Trophoblast cell (in vitro differentiated cells and primary cell): ENCODE measurements at regions not wholly inside any gene's neighbourhood (a gene's known extent, or its start where the extent isn't known, plus 50 kb on each side); places are given as distances from the start of the nearest gene placed in this dataset.

Experiments
- DNase-seq, 2 donors: peaks; one replicate each; pipeline ENCODE4 v3.0.0-alpha.2; 2016
- H2AFZ ChIP-seq: 2 replicates; pipeline ENCODE4 v1.6.1; 2013; ENCODE audit warnings: low read length, moderate library complexity, mild to moderate bottlenecking; ENCODE audit not compliant: insufficient read depth, poor library complexity
- H2AK5ac ChIP-seq: 2 replicates; pipeline ENCODE4 v1.6.1; 2013; ENCODE audit warnings: mild to moderate bottlenecking, low read length
- H2BK120ac ChIP-seq: 2 replicates; pipeline ENCODE4 v1.6.1; 2013; ENCODE audit warnings: low read length, mild to moderate bottlenecking, moderate library complexity; ENCODE audit not compliant: insufficient read depth, poor library complexity
- H2BK12ac ChIP-seq: 2 replicates; pipeline ENCODE4 v1.6.1; 2013; ENCODE audit warnings: mild to moderate bottlenecking, low read length, moderate library complexity
- H2BK5ac ChIP-seq: 2 replicates; pipeline ENCODE4 v1.6.1; 2013; ENCODE audit warnings: low read length, low read depth, moderate library complexity, mild to moderate bottlenecking; ENCODE audit not compliant: poor library complexity
- H3K14ac ChIP-seq: 2 replicates; pipeline ENCODE4 v1.6.1; 2013; ENCODE audit warnings: mild to moderate bottlenecking, low read length
- H3K18ac ChIP-seq: 2 replicates; pipeline ENCODE4 v1.6.1; 2013; ENCODE audit warnings: mild to moderate bottlenecking, low read length
- H3K23ac ChIP-seq: 2 replicates; pipeline ENCODE4 v1.6.1; 2013; ENCODE audit warnings: low read length
- H3K27ac ChIP-seq: 2 replicates; pipeline ENCODE4 v1.5.1; 2013; ENCODE audit warnings: low read depth, mild to moderate bottlenecking, inconsistent platforms, low read length, moderate library complexity
- H3K27me3 ChIP-seq: 2 replicates; pipeline ENCODE4 v1.6.1; 2013; ENCODE audit warnings: inconsistent platforms, mild to moderate bottlenecking, low read length, moderate library complexity; ENCODE audit not compliant: insufficient read depth
- H3K36me3 ChIP-seq, 2 experiments: 1 replicate in 1 of 2; 2 replicates in 1 of 2; pipeline ENCODE4 v1.6.1; 2013; ENCODE audit warnings: low read length in 2 of 2, mild to moderate bottlenecking in 2 of 2, moderate library complexity in 1 of 2; ENCODE audit not compliant: insufficient read depth in 2 of 2, control insufficient read depth in 1 of 2
- H3K4ac ChIP-seq: 2 replicates; pipeline ENCODE4 v1.6.1; 2013; ENCODE audit warnings: low read depth, mild to moderate bottlenecking, low read length, moderate library complexity
- H3K4me1 ChIP-seq, 2 experiments: 1 replicate in 1 of 2; 2 replicates in 1 of 2; pipeline ENCODE4 v1.6.1; 2013; ENCODE audit warnings: low read length in 2 of 2, mild to moderate bottlenecking in 2 of 2, moderate library complexity in 1 of 2; ENCODE audit not compliant: insufficient read depth in 2 of 2, control insufficient read depth in 1 of 2
- H3K4me2 ChIP-seq: 2 replicates; pipeline ENCODE4 v1.6.1; 2013; ENCODE audit warnings: inconsistent platforms, mild to moderate bottlenecking, low read length, moderate library complexity
- H3K4me3 ChIP-seq: 2 replicates; pipeline ENCODE4 v1.5.1; 2013; ENCODE audit warnings: mild to moderate bottlenecking, low read depth, low read length, inconsistent platforms
- H3K79me1 ChIP-seq: one replicate; pipeline ENCODE4 v1.6.1; 2013; ENCODE audit warnings: low read length
- H3K79me2 ChIP-seq: 2 replicates; pipeline ENCODE4 v1.6.1; 2013; ENCODE audit warnings: low read length, mild to moderate bottlenecking; ENCODE audit not compliant: control insufficient read depth, insufficient read depth, poor library complexity
- H3K9ac ChIP-seq: 2 replicates; pipeline ENCODE4 v1.6.1; 2013; ENCODE audit warnings: mild to moderate bottlenecking, low read length
- H3K9me3 ChIP-seq: 2 replicates; pipeline ENCODE4 v1.6.1; 2013; ENCODE audit warnings: low read depth, mild to moderate bottlenecking, control low read depth, inconsistent platforms, low read length; ENCODE audit not compliant: insufficient read depth
- H4K12ac ChIP-seq: 2 replicates; pipeline ENCODE4 v1.6.1; 2013; ENCODE audit warnings: low read depth, mild to moderate bottlenecking, low read length, moderate library complexity
- H4K8ac ChIP-seq: 2 replicates; pipeline ENCODE4 v1.6.1; 2013; ENCODE audit warnings: low read depth, mild to moderate bottlenecking, low read length, moderate library complexity
- H4K91ac ChIP-seq: one replicate; pipeline ENCODE4 v1.6.1; 2013; ENCODE audit warnings: low read depth, mild to moderate bottlenecking, low read length, moderate library complexity
- WGBS: extraction: QIAGEN DNeasy Blood & Tissue Kit; methylation state at CpG from one replicate; pipeline ENCODE4 v1.1.7; 2013; ENCODE audit warnings: missing lambda C conversion rate; ENCODE audit not compliant: insufficient read length, insufficient coverage; ENCODE audit errors: extremely low coverage; 5-methylcytosine and 5-hydroxymethylcytosine counted together

DNA sequence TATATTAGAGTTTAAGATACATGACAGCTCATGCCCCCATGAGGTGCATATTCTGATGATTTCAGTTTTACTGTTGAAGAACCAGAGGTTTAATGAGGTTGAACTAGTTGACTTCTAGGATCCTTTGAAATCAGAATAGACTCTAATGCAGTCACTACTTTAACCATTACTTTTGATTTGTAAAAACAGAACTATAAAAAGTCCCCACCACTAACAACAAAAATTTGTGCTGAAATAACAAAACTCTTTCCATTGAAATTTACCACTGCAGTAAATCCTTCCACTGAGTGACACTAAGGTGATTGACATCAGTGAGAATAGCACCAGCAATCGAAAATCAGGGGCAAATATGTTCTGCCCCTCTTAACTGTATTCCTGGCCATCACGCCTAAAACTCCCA, 214.1 kb downstream of the SHQ1 start:
- Histone ChIP-seq H3K9ac (no peak overlapping the region), H4K8ac (no peak overlapping the region), H3K9me3 (no peaks in the 10 kb centered on the region)

GRCh38 chr3:72633534-72633933, 214.7 kb downstream of the SHQ1 start:
- no peak overlapping the region for H2AK5ac ChIP-seq
- no peaks in the 10 kb centered on the region for H3K36me3 ChIP-seq
- no peak overlapping the region for H3K14ac ChIP-seq
- no peak for DNase-seq
- H3K79me2 ChIP-seq: no peaks in the 10 kb centered on the region
- no peaks in the 10 kb centered on the region for H3K9me3 ChIP-seq
- H3K23ac ChIP-seq: no peak overlapping the region
- no peak overlapping the region for H2BK5ac ChIP-seq
- H3K18ac ChIP-seq: no peak overlapping the region
- WGBS: no CpG with 5 or more reads among the region's 5 CpGs
- H3K4ac ChIP-seq: no peak overlapping the region
- H2AFZ ChIP-seq: no peak overlapping the region
- no peak overlapping the region for H2BK120ac ChIP-seq
- no peaks in the 10 kb centered on the region for H3K79me1 ChIP-seq
- no peak overlapping the region for H3K4me3 ChIP-seq
- H4K91ac ChIP-seq: no peak overlapping the region
- no peak overlapping the region for H3K9ac ChIP-seq
- H3K4me1 ChIP-seq: peaks cover 3% of the 10 kb centered on the region in 2 experiments
- no peak overlapping the region for H3K4me2 ChIP-seq
- no peaks in the 10 kb centered on the region for H3K27me3 ChIP-seq
- H3K27ac ChIP-seq: no peak overlapping the region
- no peak overlapping the region for H4K8ac ChIP-seq
- H2BK12ac ChIP-seq: no peak overlapping the region
- H4K12ac ChIP-seq: no peak overlapping the region

More for the DNA sequence above, 214.1 kb downstream of the SHQ1 start:
- Histone ChIP-seq H3K23ac (no peak overlapping the region), H3K18ac (no peak overlapping the region), H3K79me1 (no peaks in the 10 kb centered on the region), H2BK120ac (no peak overlapping the region), H3K14ac (no peak overlapping the region), H3K4me2 (no peak overlapping the region), H2BK12ac (no peak overlapping the region), H2AFZ (no peak overlapping the region), H2BK5ac (no peak overlapping the region), H4K91ac (no peak overlapping the region), H3K36me3 (no peaks in the 10 kb centered on the region), H3K27me3 (no peaks in the 10 kb centered on the region), H3K27ac (no peak overlapping the region), H3K4ac (no peak overlapping the region), H3K79me2 (no peaks in the 10 kb centered on the region), H3K4me3 (no peak overlapping the region), H2AK5ac (no peak overlapping the region), H4K12ac (no peak overlapping the region), H3K4me1 (peaks cover 2% of the 10 kb centered on the region in 2 experiments)
- DNase-seq: no peak
- no CpG with 5 or more reads among the region's 2 CpGs for WGBS

GRCh38 chr3:72633121-72633520, 215.1 kb downstream of the SHQ1 start:
- H3K14ac ChIP-seq: no peak overlapping the region
- H3K18ac ChIP-seq: no peak overlapping the region
- H3K4me1 ChIP-seq: peaks cover 7% of the 10 kb centered on the region in 2 experiments
- H2BK120ac ChIP-seq: no peak overlapping the region
- H3K9me3 ChIP-seq: no peaks in the 10 kb centered on the region
- no peak overlapping the region for H2BK5ac ChIP-seq
- no peak overlapping the region for H3K4me2 ChIP-seq
- no peaks in the 10 kb centered on the region for H3K79me1 ChIP-seq
- H3K9ac ChIP-seq: no peak overlapping the region
- DNase-seq: peak; percentile 20 to 74
- H3K27ac ChIP-seq: no peak overlapping the region
- WGBS: no CpG with 5 or more reads among the region's 4 CpGs
- no peak overlapping the region for H4K12ac ChIP-seq
- no peak overlapping the region for H2AK5ac ChIP-seq
- H2BK12ac ChIP-seq: no peak overlapping the region
- no peak overlapping the region for H2AFZ ChIP-seq
- H3K36me3 ChIP-seq: no peaks in the 10 kb centered on the region
- no peak overlapping the region for H4K91ac ChIP-seq
- H3K23ac ChIP-seq: no peak overlapping the region
- no peak overlapping the region for H3K4ac ChIP-seq
- H4K8ac ChIP-seq: no peak overlapping the region
- H3K4me3 ChIP-seq: no peak overlapping the region
- H3K27me3 ChIP-seq: no peaks in the 10 kb centered on the region
- H3K79me2 ChIP-seq: no peaks in the 10 kb centered on the region

DNA sequence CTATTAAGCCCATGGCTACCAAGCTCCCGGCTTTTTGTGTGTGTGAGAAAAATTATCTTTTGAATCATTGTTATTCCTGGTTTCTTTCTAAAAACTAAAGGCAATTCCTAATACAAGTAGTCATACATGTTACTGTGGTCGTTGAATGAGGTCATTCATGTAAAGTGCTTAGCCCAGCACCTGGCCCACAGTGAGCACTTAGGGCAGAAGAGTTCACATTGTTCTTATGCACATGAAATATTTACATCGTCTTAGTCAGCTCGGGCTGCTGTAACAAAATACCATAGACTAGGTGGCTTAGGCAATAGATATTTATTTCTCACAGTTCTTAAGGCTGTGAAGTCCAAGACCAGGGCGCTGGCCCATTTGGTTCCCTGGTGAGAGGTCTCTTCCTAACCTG, 216.1 kb downstream of the SHQ1 start:
- no peak overlapping the region for H2AFZ ChIP-seq
- no peak overlapping the region for H3K27ac ChIP-seq
- H3K4ac ChIP-seq: no peak overlapping the region
- no peaks in the 10 kb centered on the region for H3K79me1 ChIP-seq
- no peak overlapping the region for H2AK5ac ChIP-seq
- no peak overlapping the region for H4K91ac ChIP-seq
- H4K12ac ChIP-seq: no peak overlapping the region
- H3K4me2 ChIP-seq: no peak overlapping the region
- no peak overlapping the region for H3K23ac ChIP-seq
- H3K4me3 ChIP-seq: no peak overlapping the region
- no peaks in the 10 kb centered on the region for H3K9me3 ChIP-seq
- no peaks in the 10 kb centered on the region for H3K27me3 ChIP-seq
- no peak overlapping the region for H2BK12ac ChIP-seq
- no peak overlapping the region for H3K14ac ChIP-seq
- WGBS: no CpG with 5 or more reads among the region's 5 CpGs
- no peak overlapping the region for H2BK120ac ChIP-seq
- DNase-seq: peak; percentile 50 to 57
- H2BK5ac ChIP-seq: no peak overlapping the region
- H3K79me2 ChIP-seq: no peaks in the 10 kb centered on the region
- H3K9ac ChIP-seq: no peak overlapping the region
- no peaks in the 10 kb centered on the region for H3K36me3 ChIP-seq
- no peak overlapping the region for H4K8ac ChIP-seq
- H3K4me1 ChIP-seq: peaks cover 10 to 12% of the 10 kb centered on the region in 2 experiments
- H3K18ac ChIP-seq: no peak overlapping the region
